ENCODE measurements at regions not wholly inside any gene's neighbourhood (a gene's known extent, or its start where the extent isn't known, plus 50 kb on each side); places are given as distances from the start of the nearest gene placed in this dataset.
"Not testable (repeated sequence)": the region's sequence is repeated elsewhere in the genome, so short reads cannot be mapped to it uniquely, and the experiment has no call there.

GRCh38 chr2:234719116-234719716, 222.3 kb upstream of the ARL4C start:
- no peak for DNase-seq

- no peak for DNase-seq
Observed at GRCh38 chr2:234716271-234716670, 219.4 kb upstream of the ARL4C start.

- no peak for DNase-seq
Observed at GRCh38 chr2:234715671-234716250, 218.9 kb upstream of the ARL4C start.

GRCh38 chr2:234714711-234715110, 217.8 kb upstream of the ARL4C start:
- no peak for DNase-seq

GRCh38 chr2:234712421-234712935, 215.6 kb upstream of the ARL4C start:
- no peak for DNase-seq

GRCh38 chr2:234711308-234711707, 214.4 kb upstream of the ARL4C start:
- DNase-seq: no peak

- no peak for DNase-seq
Observed at GRCh38 chr2:234710587-234710986, 213.7 kb upstream of the ARL4C start.

- no peak for DNase-seq
Observed at GRCh38 chr2:234710066-234710465, 213.2 kb upstream of the ARL4C start.

- DNase-seq: no peak
Observed at GRCh38 chr2:234708717-234709116, 211.8 kb upstream of the ARL4C start.

- DNase-seq: no peak
Observed at GRCh38 chr2:234708091-234708683, 211.3 kb upstream of the ARL4C start.

- no peak for DNase-seq
Observed at GRCh38 chr2:234706086-234706485, 209.2 kb upstream of the ARL4C start.

- no peak for DNase-seq
Observed at GRCh38 chr2:234705108-234705507, 208.2 kb upstream of the ARL4C start.

GRCh38 chr2:234703258-234703657, 206.4 kb upstream of the ARL4C start:
- no peak for DNase-seq

GRCh38 chr2:234702731-234703225, 205.9 kb upstream of the ARL4C start:
- no peak for DNase-seq

- DNase-seq: no peak
Observed at GRCh38 chr2:234701841-234702240, 205.0 kb upstream of the ARL4C start.

GRCh38 chr2:234701421-234701820, 204.5 kb upstream of the ARL4C start:
- DNase-seq: no peak

GRCh38 chr2:234699456-234699855, 202.6 kb upstream of the ARL4C start:
- no peak for DNase-seq

GRCh38 chr2:234697300-234697876, 200.5 kb upstream of the ARL4C start:
- DNase-seq: not testable (repeated sequence)

GRCh38 chr2:234695981-234696380, 199.1 kb upstream of the ARL4C start:
- no peak for DNase-seq

GRCh38 chr2:234694244-234695013, 197.5 kb upstream of the ARL4C start:
- no peak for DNase-seq

- not testable (repeated sequence) for DNase-seq
Observed at GRCh38 chr2:234693681-234694190, 196.9 kb upstream of the ARL4C start.

GRCh38 chr2:234693191-234693590, 196.3 kb upstream of the ARL4C start:
- not testable (repeated sequence) for DNase-seq

Measured in activated CD4-positive, alpha-beta T cell treated with anti-CD3 and anti-CD28 coated beads, Interleukin-2, amount 50 U/mL, for 48 hours (primary cell).